ENCODE measurements at regions not wholly inside any gene's neighbourhood (a gene's known extent, or its start where the extent isn't known, plus 50 kb on each side); places are given as distances from the start of the nearest gene placed in this dataset.

- no peak for TF ChIP-seq POLR2A (IDR thresholded peaks at IDR 0.05)
- no peak for TF ChIP-seq CTCF (IDR thresholded peaks at IDR 0.05)
These were observed 84.1 kb upstream of the MEGF10 start for GRCh38 chr5:127206320-127207113.

All from testis (tissue), 2 donors.